DOHH2 (cell line): ENCODE measurements at regions not wholly inside any gene's neighbourhood (a gene's known extent, or its start where the extent isn't known, plus 50 kb on each side); places are given as distances from the start of the nearest gene placed in this dataset.

ENCODE experiments used
- H3F3A ChIP-seq: fragments of 200-600 bp; sonication (generic), shearing (Covaris generic); 2 replicates; pipeline ENCODE4 v1.6.0; 2016; ENCODE audit warnings: antibody characterized with exemption, mild to moderate bottlenecking; ENCODE audit not compliant: control insufficient read depth, insufficient read depth
- H3K27ac ChIP-seq: fragments of 200-600 bp; sonication (generic); 2 replicates; pipeline ENCODE4 v1.5.1; 2014; ENCODE audit warnings: low read depth, mild to moderate bottlenecking, low read length, moderate library complexity
- H3K27me3 ChIP-seq: fragments of 200-600 bp; sonication (generic); 2 replicates; pipeline ENCODE4 v1.6.1; 2014; ENCODE audit warnings: mild to moderate bottlenecking, low read length, mixed read lengths; ENCODE audit not compliant: control insufficient read depth
- H3K36me3 ChIP-seq: fragments of 200-600 bp; sonication (generic); 2 replicates; pipeline ENCODE4 v1.6.1; 2014; ENCODE audit warnings: mild to moderate bottlenecking, low read length, moderate library complexity, mixed read lengths; ENCODE audit not compliant: control insufficient read depth
- H3K4me1 ChIP-seq: fragments of 200-600 bp; sonication (generic); 2 replicates; pipeline ENCODE4 v1.6.1; 2014; ENCODE audit warnings: mild to moderate bottlenecking, low read length, mixed read lengths; ENCODE audit not compliant: control insufficient read depth
- H3K4me2 ChIP-seq: fragments of 200-600 bp; sonication (generic); 2 replicates; pipeline ENCODE4 v1.6.0; 2014; ENCODE audit warnings: mild to moderate bottlenecking, low read length, moderate library complexity
- H3K4me3 ChIP-seq: fragments of 200-600 bp; sonication (generic); 2 replicates; pipeline ENCODE4 v1.5.1; 2014; ENCODE audit warnings: mild to moderate bottlenecking, low read length, mixed read lengths
- H3K79me2 ChIP-seq: fragments of 200-600 bp; sonication (generic); 2 replicates; pipeline ENCODE4 v1.6.1; 2014; ENCODE audit warnings: mild to moderate bottlenecking, low read length, mixed read lengths; ENCODE audit not compliant: control insufficient read depth
- H3K9me2 ChIP-seq: fragments of 200-600 bp; sonication (generic); replicated peaks from 2 replicates; pipeline ENCODE4 v1.6.1; 2014; ENCODE audit warnings: mild to moderate bottlenecking, low read length, mixed read lengths; ENCODE audit not compliant: control insufficient read depth
- H3K9me3 ChIP-seq: fragments of 200-600 bp; sonication (generic); 2 replicates; pipeline ENCODE4 v1.6.1; 2014; ENCODE audit warnings: antibody characterized with exemption, low read length, mixed read lengths; ENCODE audit not compliant: control insufficient read depth, insufficient read depth
- H4K20me1 ChIP-seq: fragments of 200-600 bp; sonication (generic); 2 replicates; pipeline ENCODE4 v1.6.0; 2014; ENCODE audit warnings: low read depth, mild to moderate bottlenecking, antibody characterized with exemption, low read length, moderate library complexity; ENCODE audit not compliant: control insufficient read depth, insufficient read depth
- CTCF ChIP-seq: fragments of 200-600 bp; sonication (generic); IDR thresholded peaks from one replicate; pipeline ENCODE4 v1.5.1; 2014; ENCODE audit warnings: antibody characterized with exemption, mild to moderate bottlenecking, low read depth, low read length; ENCODE audit not compliant: poor library complexity, severe bottlenecking
- EZH2phosphoT487 ChIP-seq: fragments of 200-600 bp; sonication (generic); IDR thresholded peaks from 2 replicates; pipeline ENCODE4 v1.6.1; 2017; ENCODE audit warnings: borderline replicate concordance, mild to moderate bottlenecking, antibody characterized with exemption, low read length, moderate library complexity, mixed read lengths

- Histone ChIP-seq H3K27me3 (no peaks in the 10 kb centered on the region), H3K4me3 (no peak overlapping the region), H3K9me3 (no peaks in the 10 kb centered on the region), H3K27ac (no peak overlapping the region), H3K4me2 (no peak overlapping the region), H3K79me2 (no peaks in the 10 kb centered on the region), H3K9me2 (no peaks in the 10 kb centered on the region), H4K20me1 (no peaks in the 10 kb centered on the region), H3F3A (no peaks in the 10 kb centered on the region), H3K4me1 (no peaks in the 10 kb centered on the region), H3K36me3 (no peaks in the 10 kb centered on the region)
- TF ChIP-seq CTCF (no peak), EZH2phosphoT487 (no peak)
These were observed 307.1 kb downstream of the GRB14 start for GRCh38 chr2:164314148-164314547.

- Histone ChIP-seq H3K4me2 (no peak overlapping the region), H3K27me3 (no peaks in the 10 kb centered on the region), H3F3A (no peaks in the 10 kb centered on the region), H3K9me3 (no peaks in the 10 kb centered on the region), H3K36me3 (no peaks in the 10 kb centered on the region), H3K27ac (no peak overlapping the region), H3K9me2 (no peaks in the 10 kb centered on the region), H3K4me3 (no peak overlapping the region), H3K4me1 (no peaks in the 10 kb centered on the region), H4K20me1 (no peaks in the 10 kb centered on the region), H3K79me2 (no peaks in the 10 kb centered on the region)
- TF ChIP-seq EZH2phosphoT487 (no peak), CTCF (no peak)
These were observed 314.4 kb downstream of the GRB14 start for GRCh38 chr2:164306872-164307271.

- no peak overlapping the region for H3K4me3 ChIP-seq
- H3K4me1 ChIP-seq, result no peaks in the 10 kb centered on the region
- no peak overlapping the region for H3K27ac ChIP-seq
- H3K36me3 ChIP-seq, result no peaks in the 10 kb centered on the region
- H3K79me2 ChIP-seq, result no peaks in the 10 kb centered on the region
- no peak overlapping the region for H3K4me2 ChIP-seq
- no peaks in the 10 kb centered on the region for H3F3A ChIP-seq
- no peaks in the 10 kb centered on the region for H3K9me3 ChIP-seq
- H4K20me1 ChIP-seq, result no peaks in the 10 kb centered on the region
- H3K27me3 ChIP-seq, result no peaks in the 10 kb centered on the region
- H3K9me2 ChIP-seq, result no peaks in the 10 kb centered on the region
- TF ChIP-seq CTCF (no peak), EZH2phosphoT487 (no peak)
These were observed 318.5 kb downstream of the GRB14 start for GRCh38 chr2:164302786-164303185.

GRCh38 chr2:164288235-164288634 is 333.0 kb downstream of the GRB14 start:
- TF ChIP-seq EZH2phosphoT487, result no peak
- no peak for TF ChIP-seq CTCF
- no peak overlapping the region for H3K4me3 ChIP-seq
- H4K20me1 ChIP-seq, result no peaks in the 10 kb centered on the region

More at GRCh38 chr2:164288235-164288634, 333.0 kb downstream of the GRB14 start:
- Histone ChIP-seq H3K79me2 (no peaks in the 10 kb centered on the region), H3K4me2 (no peak overlapping the region), H3K36me3 (no peaks in the 10 kb centered on the region), H3K9me2 (no peaks in the 10 kb centered on the region), H3F3A (no peaks in the 10 kb centered on the region), H3K27ac (no peak overlapping the region), H3K27me3 (no peaks in the 10 kb centered on the region), H3K9me3 (no peaks in the 10 kb centered on the region), H3K4me1 (no peaks in the 10 kb centered on the region)
